ENCODE measurements at regions not wholly inside any gene's neighbourhood (a gene's known extent, or its start where the extent isn't known, plus 50 kb on each side); places are given as distances from the start of the nearest gene placed in this dataset.

DNA sequence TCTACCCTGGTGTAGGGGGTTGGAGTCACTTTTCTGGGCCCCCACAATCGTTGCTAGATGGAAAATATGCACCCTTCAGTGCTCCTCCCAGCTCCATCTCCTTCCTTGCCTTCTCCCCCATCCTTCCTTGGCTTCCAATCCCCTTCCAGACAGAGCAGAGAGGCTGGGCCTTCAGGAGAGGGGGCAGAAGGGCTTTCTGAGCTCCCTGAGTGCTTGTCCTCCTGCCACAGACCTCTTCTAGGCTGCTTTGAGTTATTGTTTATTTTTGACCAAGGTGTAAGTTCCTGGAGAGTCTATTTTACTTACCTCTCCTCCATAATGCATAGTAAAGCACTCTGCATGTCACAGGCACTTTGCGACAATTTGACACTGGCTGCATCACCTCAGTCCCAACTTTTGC lies 96.4 kb upstream of the CNKSR3 start:
- TF ChIP-seq CTCF (conservative IDR thresholded peaks at IDR 0.05) (no peak), ZFX (IDR thresholded peaks at IDR 0.05) (no peak)
